Liver (tissue), 8 donors: ENCODE measurements at regions not wholly inside any gene's neighbourhood (a gene's known extent, or its start where the extent isn't known, plus 50 kb on each side); places are given as distances from the start of the nearest gene placed in this dataset.

Source experiments
- DNase-seq: peaks from one replicate; pipeline ENCODE4 v3.0.0-alpha.2; 2017; ENCODE audit warnings: low spot score
- H3K27ac ChIP-seq, 2 donors: one replicate each; pipeline ENCODE4 v1.7.0; 2013; ENCODE audit warnings: inconsistent platforms in 2 of 2, low read length in 2 of 2, control low read depth in 1 of 2, low read depth in 1 of 2, mild to moderate bottlenecking in 1 of 2
- H3K27me3 ChIP-seq, 4 donors: one replicate each; pipeline versions ENCODE4 v1.6.1 to v1.7.0; 2013; ENCODE audit warnings: low read length in 3 of 4, inconsistent platforms in 1 of 4, mild to moderate bottlenecking in 1 of 4, moderate library complexity in 1 of 4; ENCODE audit not compliant: control insufficient read depth in 4 of 4, insufficient read depth in 4 of 4
- H3K36me3 ChIP-seq, 4 donors: one replicate each; pipeline versions ENCODE4 v1.6.1 to v1.7.0; 2013; ENCODE audit warnings: low read length in 3 of 4, mild to moderate bottlenecking in 3 of 4, low read depth in 1 of 4, moderate library complexity in 1 of 4; ENCODE audit not compliant: control insufficient read depth in 4 of 4, insufficient read depth in 3 of 4
- H3K4me1 ChIP-seq, 4 donors: one replicate each; pipeline versions ENCODE4 v1.6.1 to v1.7.0; 2013; ENCODE audit warnings: low read length in 3 of 4, mild to moderate bottlenecking in 3 of 4, moderate library complexity in 1 of 4; ENCODE audit not compliant: control insufficient read depth in 4 of 4, insufficient read depth in 4 of 4
- H3K4me3 ChIP-seq, 3 donors: one replicate each; pipeline versions ENCODE4 v1.6.1 to v1.7.0; 2013; ENCODE audit warnings: low read length in 3 of 3, control low read depth in 1 of 3, low read depth in 1 of 3, mild to moderate bottlenecking in 1 of 3
- H3K9ac ChIP-seq, 2 donors: one replicate each; pipeline ENCODE4 v1.7.0; 2013; ENCODE audit warnings: low read length in 2 of 2, mild to moderate bottlenecking in 2 of 2, moderate library complexity in 2 of 2, control low read depth in 1 of 2, low read depth in 1 of 2
- H3K9me3 ChIP-seq, 4 donors: one replicate each; pipeline versions ENCODE4 v1.6.1 to v1.7.0; 2013; ENCODE audit warnings: low read length in 3 of 4; ENCODE audit not compliant: control insufficient read depth in 4 of 4
- EGR1 ChIP-seq, 2 donors: IDR thresholded peaks; 2 replicates each; pipeline ENCODE4 v1.6.1; 2016 to 2018; ENCODE audit warnings: antibody characterized with exemption in 2 of 2, low read depth in 2 of 2
- FOXA1 ChIP-seq: IDR thresholded peaks from 2 replicates; pipeline ENCODE4 v1.6.1; 2016; ENCODE audit warnings: antibody characterized with exemption
- FOXA2 ChIP-seq: IDR thresholded peaks from 2 replicates; pipeline ENCODE4 v1.6.1; 2016; ENCODE audit warnings: antibody characterized with exemption
- GABPA ChIP-seq, 2 donors: IDR thresholded peaks in 1 of 2; conservative IDR thresholded peaks in 1 of 2; 2 replicates each; pipeline ENCODE4 v1.6.1; 2016; ENCODE audit warnings: antibody characterized with exemption in 2 of 2, mild to moderate bottlenecking in 1 of 2, moderate library complexity in 1 of 2
- HNF4A ChIP-seq, 2 donors: conservative IDR thresholded peaks; 2 replicates each; pipeline ENCODE4 v1.6.1; 2016; ENCODE audit warnings: antibody characterized with exemption in 2 of 2, mild to moderate bottlenecking in 2 of 2
- HNF4G ChIP-seq: IDR thresholded peaks from 2 replicates; pipeline ENCODE4 v1.6.1; 2016; ENCODE audit warnings: antibody characterized with exemption
- JUND ChIP-seq, 2 donors: IDR thresholded peaks; 2 replicates each; pipeline ENCODE4 v1.6.1; 2016; ENCODE audit warnings: antibody characterized with exemption in 2 of 2
- NR2F2 ChIP-seq: IDR thresholded peaks from 2 replicates; pipeline ENCODE4 v1.6.1; 2016; ENCODE audit warnings: antibody characterized with exemption
- RAD21 ChIP-seq, 2 donors: IDR thresholded peaks; 2 replicates each; pipeline ENCODE4 v1.6.1; 2016; ENCODE audit warnings: antibody characterized with exemption in 2 of 2, mild to moderate bottlenecking in 2 of 2
- RXRA ChIP-seq, 2 donors: IDR thresholded peaks; 2 replicates each; pipeline ENCODE4 v1.6.1; 2017 to 2018; ENCODE audit warnings: antibody characterized with exemption in 2 of 2, mild to moderate bottlenecking in 1 of 2
- SP1 ChIP-seq: IDR thresholded peaks from 2 replicates; pipeline ENCODE4 v1.6.1; 2018; ENCODE audit warnings: antibody characterized with exemption, mild to moderate bottlenecking
- TAF1 ChIP-seq: conservative IDR thresholded peaks from 2 replicates; pipeline ENCODE4 v1.6.1; 2016; ENCODE audit warnings: antibody characterized with exemption, mild to moderate bottlenecking
- YY1 ChIP-seq: IDR thresholded peaks from 2 replicates; pipeline ENCODE4 v1.6.1; 2016; ENCODE audit warnings: antibody characterized with exemption, mild to moderate bottlenecking
- WGBS: extraction: QIAGEN DNeasy Blood & Tissue Kit; methylation state at CpG from one replicate; pipeline ENCODE4 v1.1.7; 2013; 5-methylcytosine and 5-hydroxymethylcytosine counted together
- TF ChIP-seq, protein P1 (sequence below): fragments of 150-350 bp; IDR thresholded peaks from 2 replicates; pipeline ENCODE4 v1.5.1; 2017; ENCODE audit warnings: improper control_type of control experiment, low read depth, low read length; ENCODE audit not compliant: missing input control
- TF ChIP-seq, protein P2 (sequence below): IDR thresholded peaks from 2 replicates; pipeline ENCODE4 v1.6.1; 2016; ENCODE audit warnings: antibody characterized with exemption
- TF ChIP-seq, protein P3 (sequence below): IDR thresholded peaks from 2 replicates; pipeline ENCODE4 v1.6.1; 2016; ENCODE audit warnings: antibody characterized with exemption
- TF ChIP-seq, protein P4 (sequence below): IDR thresholded peaks from 2 replicates; pipeline ENCODE4 v1.6.1; 2016; ENCODE audit warnings: antibody characterized with exemption
- TF ChIP-seq, protein P5 (sequence below): IDR thresholded peaks from 2 replicates; pipeline ENCODE4 v1.6.1; 2016; ENCODE audit warnings: antibody characterized with exemption, mild to moderate bottlenecking
- donor health status: healthy.
- donor health status: healthy.
- donor health status: healthy.
- donor health status: healthy.
- donor health status: healthy.

DNA sequence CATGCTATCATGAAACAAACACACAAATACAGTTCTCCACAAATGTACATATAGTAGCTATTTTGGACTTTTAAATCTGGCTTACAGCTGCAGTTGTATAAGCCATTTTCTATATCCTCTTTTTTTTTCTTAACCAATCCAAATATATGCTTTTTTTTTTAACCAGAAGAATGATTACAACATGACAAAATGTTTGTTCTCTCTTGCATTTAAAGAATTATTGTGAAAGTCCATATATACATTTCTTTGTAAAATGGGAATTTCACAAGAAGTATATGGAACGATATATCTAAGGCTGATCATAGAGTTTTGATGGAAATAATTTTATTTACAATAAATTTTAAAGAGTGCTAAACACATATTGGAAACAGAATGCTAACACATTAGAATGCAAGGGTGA, 95.6 kb downstream of the CD200R1L start (continued):
- TF ChIP-seq, protein P1, sequence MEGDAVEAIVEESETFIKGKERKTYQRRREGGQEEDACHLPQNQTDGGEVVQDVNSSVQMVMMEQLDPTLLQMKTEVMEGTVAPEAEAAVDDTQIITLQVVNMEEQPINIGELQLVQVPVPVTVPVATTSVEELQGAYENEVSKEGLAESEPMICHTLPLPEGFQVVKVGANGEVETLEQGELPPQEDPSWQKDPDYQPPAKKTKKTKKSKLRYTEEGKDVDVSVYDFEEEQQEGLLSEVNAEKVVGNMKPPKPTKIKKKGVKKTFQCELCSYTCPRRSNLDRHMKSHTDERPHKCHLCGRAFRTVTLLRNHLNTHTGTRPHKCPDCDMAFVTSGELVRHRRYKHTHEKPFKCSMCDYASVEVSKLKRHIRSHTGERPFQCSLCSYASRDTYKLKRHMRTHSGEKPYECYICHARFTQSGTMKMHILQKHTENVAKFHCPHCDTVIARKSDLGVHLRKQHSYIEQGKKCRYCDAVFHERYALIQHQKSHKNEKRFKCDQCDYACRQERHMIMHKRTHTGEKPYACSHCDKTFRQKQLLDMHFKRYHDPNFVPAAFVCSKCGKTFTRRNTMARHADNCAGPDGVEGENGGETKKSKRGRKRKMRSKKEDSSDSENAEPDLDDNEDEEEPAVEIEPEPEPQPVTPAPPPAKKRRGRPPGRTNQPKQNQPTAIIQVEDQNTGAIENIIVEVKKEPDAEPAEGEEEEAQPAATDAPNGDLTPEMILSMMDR = no peak

DNA sequence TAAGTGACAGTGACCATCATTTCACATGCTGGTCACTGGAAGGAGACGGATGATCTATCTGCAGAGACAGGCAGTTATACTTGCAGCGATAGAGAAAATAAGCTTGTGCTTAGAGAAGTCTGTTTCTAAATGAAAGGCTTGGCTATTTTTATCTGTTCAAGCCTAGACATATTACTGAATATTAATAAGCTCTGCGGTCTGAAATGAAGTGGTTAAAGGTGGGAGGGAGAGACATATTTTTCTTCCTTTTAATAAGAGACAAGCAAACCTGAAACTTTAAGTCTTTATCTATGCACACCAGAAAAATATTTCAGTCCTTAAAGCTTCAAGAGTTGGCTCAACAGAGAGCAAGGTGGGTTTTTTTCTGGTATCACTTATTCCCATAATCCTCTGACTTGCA, 99.0 kb downstream of the CD200R1L start:
- no peak overlapping the region for H3K4me3 ChIP-seq

DNA sequence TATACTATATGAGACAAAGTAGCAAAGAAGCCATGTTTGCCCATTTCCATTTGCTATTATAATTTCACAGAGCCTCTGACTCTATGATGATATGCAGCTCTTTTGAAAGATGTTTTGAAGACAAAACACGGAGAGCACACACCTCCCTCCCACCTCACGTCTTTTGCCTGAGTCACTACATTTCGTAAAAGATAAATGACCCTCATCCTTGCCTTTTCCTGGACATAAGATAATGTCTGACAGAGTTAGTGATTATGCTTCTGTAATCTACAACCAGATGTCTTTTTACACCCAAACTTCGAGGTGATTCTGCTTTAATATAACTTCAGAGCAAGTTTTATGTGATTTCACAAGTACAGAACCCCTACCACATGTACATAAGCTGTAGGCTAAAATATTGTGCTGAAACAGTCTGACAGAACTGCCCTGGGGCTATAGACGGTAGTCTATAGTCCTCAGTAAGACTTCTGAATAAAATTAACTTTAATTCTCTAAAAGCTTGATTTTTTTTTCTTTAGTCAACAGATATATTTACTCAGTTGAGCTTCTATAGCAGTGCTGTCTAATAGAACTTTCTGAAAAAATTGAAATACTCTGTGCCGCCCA, 99.9 kb downstream of the CD200R1L start:
- Histone ChIP-seq H3K4me3 (no peak overlapping the region), H3K27ac (no peak overlapping the region), H3K9me3 (no peaks in the 10 kb centered on the region), H3K27me3 (peaks cover 0 to 8% (median 0%) of the 10 kb centered on the region in 4 donors), H3K4me1 (no peaks in the 10 kb centered on the region), H3K9ac (no peak overlapping the region), H3K36me3 (no peaks in the 10 kb centered on the region)
- DNase-seq = no peak
- 62% methylated on average over 6 of the region's 6 CpGs for WGBS
- no peak for TF ChIP-seq JUND (IDR thresholded peaks at IDR 0.05)
- no peak for TF ChIP-seq HNF4G
- no peak for TF ChIP-seq NR2F2
- no peak for TF ChIP-seq RAD21 (IDR thresholded peaks at IDR 0.05)
- no peak for TF ChIP-seq FOXA2
- TF ChIP-seq RXRA (IDR thresholded peaks at IDR 0.05) = no peak
- no peak for TF ChIP-seq HNF4A (conservative IDR thresholded peaks at IDR 0.05)
- TF ChIP-seq, protein P2, sequence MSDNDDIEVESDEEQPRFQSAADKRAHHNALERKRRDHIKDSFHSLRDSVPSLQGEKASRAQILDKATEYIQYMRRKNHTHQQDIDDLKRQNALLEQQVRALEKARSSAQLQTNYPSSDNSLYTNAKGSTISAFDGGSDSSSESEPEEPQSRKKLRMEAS = no peak
- TF ChIP-seq, protein P1 = no peak
- TF ChIP-seq, protein P3, sequence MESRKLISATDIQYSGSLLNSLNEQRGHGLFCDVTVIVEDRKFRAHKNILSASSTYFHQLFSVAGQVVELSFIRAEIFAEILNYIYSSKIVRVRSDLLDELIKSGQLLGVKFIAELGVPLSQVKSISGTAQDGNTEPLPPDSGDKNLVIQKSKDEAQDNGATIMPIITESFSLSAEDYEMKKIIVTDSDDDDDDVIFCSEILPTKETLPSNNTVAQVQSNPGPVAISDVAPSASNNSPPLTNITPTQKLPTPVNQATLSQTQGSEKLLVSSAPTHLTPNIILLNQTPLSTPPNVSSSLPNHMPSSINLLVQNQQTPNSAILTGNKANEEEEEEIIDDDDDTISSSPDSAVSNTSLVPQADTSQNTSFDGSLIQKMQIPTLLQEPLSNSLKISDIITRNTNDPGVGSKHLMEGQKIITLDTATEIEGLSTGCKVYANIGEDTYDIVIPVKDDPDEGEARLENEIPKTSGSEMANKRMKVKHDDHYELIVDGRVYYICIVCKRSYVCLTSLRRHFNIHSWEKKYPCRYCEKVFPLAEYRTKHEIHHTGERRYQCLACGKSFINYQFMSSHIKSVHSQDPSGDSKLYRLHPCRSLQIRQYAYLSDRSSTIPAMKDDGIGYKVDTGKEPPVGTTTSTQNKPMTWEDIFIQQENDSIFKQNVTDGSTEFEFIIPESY = no peak
- TF ChIP-seq, protein P4, sequence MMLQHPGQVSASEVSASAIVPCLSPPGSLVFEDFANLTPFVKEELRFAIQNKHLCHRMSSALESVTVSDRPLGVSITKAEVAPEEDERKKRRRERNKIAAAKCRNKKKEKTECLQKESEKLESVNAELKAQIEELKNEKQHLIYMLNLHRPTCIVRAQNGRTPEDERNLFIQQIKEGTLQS = no peak
- TF ChIP-seq, protein P5, sequence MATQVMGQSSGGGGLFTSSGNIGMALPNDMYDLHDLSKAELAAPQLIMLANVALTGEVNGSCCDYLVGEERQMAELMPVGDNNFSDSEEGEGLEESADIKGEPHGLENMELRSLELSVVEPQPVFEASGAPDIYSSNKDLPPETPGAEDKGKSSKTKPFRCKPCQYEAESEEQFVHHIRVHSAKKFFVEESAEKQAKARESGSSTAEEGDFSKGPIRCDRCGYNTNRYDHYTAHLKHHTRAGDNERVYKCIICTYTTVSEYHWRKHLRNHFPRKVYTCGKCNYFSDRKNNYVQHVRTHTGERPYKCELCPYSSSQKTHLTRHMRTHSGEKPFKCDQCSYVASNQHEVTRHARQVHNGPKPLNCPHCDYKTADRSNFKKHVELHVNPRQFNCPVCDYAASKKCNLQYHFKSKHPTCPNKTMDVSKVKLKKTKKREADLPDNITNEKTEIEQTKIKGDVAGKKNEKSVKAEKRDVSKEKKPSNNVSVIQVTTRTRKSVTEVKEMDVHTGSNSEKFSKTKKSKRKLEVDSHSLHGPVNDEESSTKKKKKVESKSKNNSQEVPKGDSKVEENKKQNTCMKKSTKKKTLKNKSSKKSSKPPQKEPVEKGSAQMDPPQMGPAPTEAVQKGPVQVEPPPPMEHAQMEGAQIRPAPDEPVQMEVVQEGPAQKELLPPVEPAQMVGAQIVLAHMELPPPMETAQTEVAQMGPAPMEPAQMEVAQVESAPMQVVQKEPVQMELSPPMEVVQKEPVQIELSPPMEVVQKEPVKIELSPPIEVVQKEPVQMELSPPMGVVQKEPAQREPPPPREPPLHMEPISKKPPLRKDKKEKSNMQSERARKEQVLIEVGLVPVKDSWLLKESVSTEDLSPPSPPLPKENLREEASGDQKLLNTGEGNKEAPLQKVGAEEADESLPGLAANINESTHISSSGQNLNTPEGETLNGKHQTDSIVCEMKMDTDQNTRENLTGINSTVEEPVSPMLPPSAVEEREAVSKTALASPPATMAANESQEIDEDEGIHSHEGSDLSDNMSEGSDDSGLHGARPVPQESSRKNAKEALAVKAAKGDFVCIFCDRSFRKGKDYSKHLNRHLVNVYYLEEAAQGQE = no peak
- no peak for TF ChIP-seq SP1
- TF ChIP-seq EGR1 (IDR thresholded peaks at IDR 0.05; ENCODE audit: low read depth in 2 of 2) = no peak
- no peak for TF ChIP-seq FOXA1
- TF ChIP-seq YY1 = no peak
- TF ChIP-seq GABPA (IDR thresholded peaks at IDR 0.05 in 1 of 2, conservative IDR thresholded peaks at IDR 0.05 in 1 of 2) = no peak

More for the DNA sequence above, 99.0 kb downstream of the CD200R1L start:
- H3K9me3 ChIP-seq = no peaks in the 10 kb centered on the region
- H3K27ac ChIP-seq = no peak overlapping the region
- DNase-seq = no peak
- no peaks in the 10 kb centered on the region for H3K4me1 ChIP-seq
- no peak for TF ChIP-seq TAF1
- no peak overlapping the region for H3K9ac ChIP-seq
- 85% methylated on average over 3 of the region's 3 CpGs for WGBS
- no peaks in the 10 kb centered on the region for H3K36me3 ChIP-seq
- peaks cover 0 to 5% (median 0%) of the 10 kb centered on the region in 4 donors for H3K27me3 ChIP-seq
